NCI-H345 treated with DMSO at 0.1 percent for 48 hours (cell line): ENCODE measurements at regions not wholly inside any gene's neighbourhood (a gene's known extent, or its start where the extent isn't known, plus 50 kb on each side); places are given as distances from the start of the nearest gene placed in this dataset.

Source experiments
- DNase-seq: peaks from one replicate; lab custom pipeline; 2025; ENCODE audit not compliant: unreplicated experiment; lab: John Stamatoyannopoulos, UW

GRCh38 chr12:132439333-132439904 lies 50.5 kb upstream of the FBRSL1 start:
- no peak for DNase-seq

DNA sequence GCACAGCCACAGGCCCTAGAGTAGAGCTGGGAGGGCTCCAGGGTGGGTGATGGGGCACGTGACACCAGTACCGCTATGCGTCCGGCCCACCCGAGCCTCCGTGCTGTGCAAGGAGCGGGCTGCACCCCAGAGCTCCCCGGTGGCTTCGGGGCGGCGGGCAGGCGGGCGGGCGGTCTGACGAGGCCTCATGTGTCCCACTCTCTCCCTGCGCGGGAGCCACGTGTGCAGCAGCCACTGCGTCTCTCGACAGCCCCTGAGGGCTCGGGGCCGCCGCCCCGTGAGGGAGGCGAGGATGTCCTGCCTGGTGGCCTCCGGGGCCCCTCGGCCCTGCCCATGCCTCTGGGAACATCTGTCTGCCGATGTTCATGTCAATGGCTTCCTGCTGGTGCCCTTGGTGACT lies 51.2 kb upstream of the FBRSL1 start:
- no peak for DNase-seq

DNA sequence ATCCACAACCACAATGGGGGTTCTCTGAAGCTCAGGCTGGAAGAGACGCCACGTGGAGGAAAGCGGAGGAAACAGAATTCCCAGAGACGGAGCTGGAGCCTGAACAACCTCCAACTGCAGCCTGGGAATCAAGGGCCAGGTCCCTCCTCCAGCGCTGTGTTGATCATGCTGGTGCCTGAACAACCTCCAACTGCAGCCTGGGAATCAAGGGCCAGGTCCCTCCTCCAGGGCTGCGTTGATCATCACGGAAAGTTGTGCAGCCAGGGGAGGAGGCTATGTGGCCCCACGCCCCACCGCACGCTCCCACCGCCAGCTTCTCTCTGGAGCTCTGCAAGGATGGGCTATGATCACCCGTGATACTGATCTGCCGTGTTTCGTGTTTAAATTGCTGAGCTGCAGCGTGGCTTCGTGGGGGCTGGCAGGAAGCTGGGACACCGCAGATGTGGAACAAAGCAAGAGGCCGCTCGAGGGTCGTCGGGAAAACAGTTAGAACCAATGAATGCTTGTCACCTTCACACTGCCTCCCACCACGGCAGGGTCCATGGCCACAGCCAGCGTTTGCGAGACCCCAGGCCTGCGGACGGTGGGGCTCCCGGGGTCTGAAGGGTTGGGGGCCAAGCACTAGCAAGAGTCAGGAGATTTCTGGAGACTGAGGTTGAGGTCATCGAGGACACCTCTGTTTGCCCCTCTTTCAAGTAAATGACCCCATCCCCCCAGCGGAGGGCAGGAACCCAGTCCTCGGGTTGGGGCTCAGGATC lies 51.8 kb upstream of the FBRSL1 start:
- no peak for DNase-seq

DNA sequence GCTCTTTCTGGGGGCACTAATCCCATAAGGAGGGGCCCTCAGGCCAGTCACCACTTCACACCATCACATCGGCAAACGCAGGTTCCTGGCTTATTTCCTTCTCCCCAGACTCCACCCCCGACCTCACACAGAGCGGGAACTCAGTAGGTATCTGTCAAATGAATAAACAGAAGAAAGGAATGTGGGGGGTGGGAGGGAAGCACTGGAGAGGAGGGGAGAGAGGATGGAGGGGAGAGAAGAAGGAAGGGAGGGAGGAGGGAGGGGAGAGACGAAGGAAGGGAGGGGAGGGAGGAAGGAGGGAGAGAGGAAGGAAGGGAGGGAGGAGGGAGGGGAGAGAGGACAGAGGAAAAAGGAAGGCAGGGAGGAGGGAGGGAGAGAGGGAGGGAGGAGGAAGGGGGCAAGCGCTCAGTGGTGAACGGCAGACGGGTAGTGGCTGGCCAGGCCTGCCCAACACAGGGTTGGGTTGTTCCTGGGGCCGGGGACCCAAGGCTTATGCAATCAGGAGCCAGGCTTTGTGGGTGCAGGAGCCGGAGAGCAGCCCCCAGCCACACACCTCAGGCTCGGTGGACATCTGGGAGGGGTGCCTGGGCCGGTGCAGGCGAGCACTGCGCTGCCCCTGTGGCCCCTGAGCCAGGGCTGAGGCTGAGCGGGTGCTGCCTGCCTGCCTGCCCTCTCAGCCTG lies 52.6 kb upstream of the FBRSL1 start:
- no peak for DNase-seq

DNA sequence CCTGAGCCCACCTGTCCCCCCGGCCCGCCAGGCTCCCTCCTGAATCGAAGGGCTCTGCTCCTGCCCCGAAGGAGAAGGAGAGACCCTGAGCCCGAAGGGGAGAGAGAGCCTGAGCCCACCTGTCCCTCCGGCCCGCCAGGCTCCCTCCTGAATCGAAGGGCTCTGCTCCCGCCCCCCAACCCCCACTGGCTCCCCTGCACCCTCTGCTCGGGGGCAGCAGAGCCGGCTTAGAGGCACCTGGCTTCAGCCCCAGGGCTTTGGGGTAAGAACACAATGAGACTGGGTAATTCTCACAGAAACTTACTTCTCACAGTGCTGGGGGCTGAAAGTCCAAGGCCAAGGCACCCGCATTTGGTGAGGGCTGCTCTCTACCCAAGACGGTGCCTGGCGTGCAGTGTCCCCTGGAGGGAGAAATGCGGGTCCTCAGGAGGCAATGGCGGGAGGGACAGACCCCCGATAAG lies 53.1 kb upstream of the FBRSL1 start:
- no peak for DNase-seq

DNA sequence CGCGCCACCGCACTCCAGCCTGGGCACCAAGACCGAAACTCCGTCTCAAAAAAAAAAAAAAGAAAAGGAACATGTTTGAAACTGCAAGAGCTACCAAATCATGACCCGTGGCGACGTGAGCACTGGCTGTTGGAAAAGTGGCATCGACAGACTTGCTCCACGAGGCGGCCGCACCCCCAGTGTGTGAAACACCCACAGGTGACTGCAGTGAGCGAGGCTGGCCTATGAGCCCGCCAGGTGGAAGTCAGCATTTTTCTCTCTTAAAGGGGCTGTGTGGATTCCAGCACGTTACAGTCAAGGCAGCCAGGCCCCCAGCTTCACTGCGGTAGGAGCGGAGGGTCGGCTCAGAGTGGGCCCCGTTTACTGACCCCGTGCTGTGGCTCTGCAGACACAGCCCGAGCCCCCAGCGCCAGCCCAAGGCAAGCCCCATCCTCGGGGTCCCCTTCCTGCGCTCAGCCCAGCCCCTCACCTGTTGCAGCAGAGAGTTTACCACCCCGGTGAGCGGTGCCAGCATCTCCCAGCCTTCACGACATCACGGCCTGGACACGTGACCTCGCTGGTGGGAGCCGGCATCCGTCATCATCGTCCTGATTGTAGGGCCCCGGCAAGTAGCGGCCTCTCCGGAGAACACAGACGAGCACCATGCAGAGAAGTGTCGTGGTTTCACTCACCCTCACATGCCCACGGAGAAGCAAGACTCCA lies 54.3 kb upstream of the FBRSL1 start:
- no peak for DNase-seq

- no peak for DNase-seq
Observed at GRCh38 chr12:132433641-132434395, 56.1 kb upstream of the FBRSL1 start.

- no peak for DNase-seq
Observed at GRCh38 chr12:132432721-132433577, 57.0 kb upstream of the FBRSL1 start.

DNA sequence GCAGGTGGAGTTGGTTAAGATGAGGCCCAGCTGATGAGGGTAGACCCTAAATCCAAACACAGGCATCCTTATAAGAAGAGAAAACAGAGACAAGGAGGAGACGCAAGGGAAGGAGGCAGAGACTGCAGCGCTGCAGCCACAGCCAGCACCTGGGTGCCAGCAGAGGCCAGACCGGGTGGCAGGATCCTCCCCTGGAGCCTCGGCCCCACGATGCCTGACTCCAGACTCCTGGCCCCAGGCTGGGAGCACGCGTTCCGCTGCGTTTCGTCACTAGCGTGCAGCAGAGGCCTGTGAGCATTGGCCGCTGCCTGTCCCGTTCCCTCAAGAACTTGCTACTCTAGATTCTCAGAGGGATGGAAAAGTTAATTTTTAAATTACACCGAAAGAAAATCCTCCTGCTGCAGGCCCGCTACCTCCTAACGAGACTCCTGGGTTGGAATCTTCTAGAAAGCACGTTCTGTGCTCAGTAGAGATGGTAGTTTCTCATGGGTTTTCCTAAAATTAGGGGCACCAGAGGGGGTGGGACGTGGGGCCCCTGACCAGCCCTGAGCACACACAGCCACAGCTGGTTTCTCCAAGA lies 57.7 kb upstream of the FBRSL1 start:
- no peak for DNase-seq

- DNase-seq: peak; percentile 24
Observed at GRCh38 chr12:132430838-132431774, 58.8 kb upstream of the FBRSL1 start.

GRCh38 chr12:132429946-132430643 lies 59.9 kb upstream of the FBRSL1 start:
- DNase-seq: peak; percentile 97

DNA sequence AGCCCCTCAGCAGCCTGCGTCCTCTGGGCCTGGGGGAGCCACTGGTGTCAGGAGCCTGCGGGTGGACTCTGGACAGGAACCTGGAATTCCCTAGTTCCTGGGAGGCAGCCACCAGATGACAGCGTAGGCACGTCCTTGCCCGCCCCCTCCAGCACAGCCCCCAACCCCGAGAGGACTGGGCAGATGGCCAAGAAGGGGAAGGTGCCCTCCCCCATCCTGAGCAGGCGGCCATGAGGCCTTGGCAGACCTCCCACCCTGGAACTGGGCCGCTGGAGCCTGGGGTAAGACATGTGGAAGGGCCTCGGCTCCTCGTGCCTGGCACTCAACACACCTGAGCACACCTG lies 60.4 kb upstream of the FBRSL1 start:
- DNase-seq: peak; percentile 63

DNA sequence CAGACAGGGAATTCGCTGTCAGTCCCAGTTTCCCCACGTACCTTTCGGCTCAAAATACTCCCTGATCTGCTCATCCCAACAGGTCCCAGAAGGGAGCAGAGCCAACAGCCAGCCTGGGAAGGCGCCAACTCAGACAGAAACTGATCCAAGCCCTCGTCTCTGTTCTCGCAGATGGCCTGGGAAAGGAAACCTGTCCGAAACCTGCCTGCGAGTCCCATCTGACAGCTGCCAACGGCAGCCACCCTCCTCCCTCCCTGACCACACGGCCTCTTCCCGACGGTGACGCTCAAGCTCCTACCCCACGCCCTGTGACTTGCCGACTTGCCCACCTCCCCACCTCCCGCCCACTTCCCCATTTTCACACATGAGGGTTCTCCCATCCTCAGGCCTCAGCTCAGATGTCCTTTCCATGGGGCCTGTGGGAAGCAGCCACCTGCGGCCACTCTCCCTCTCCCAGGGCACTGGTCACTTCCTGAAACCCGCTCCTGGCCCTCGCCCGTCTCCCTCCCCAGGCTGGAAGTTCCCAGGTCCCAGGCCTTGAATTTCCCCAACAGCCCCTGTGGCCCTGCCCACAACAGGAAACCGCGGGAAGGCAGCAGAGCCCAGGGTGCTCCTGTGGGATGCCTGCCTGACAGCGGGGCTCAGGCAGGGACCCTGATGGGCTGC lies 60.9 kb upstream of the FBRSL1 start:
- DNase-seq: no peak

DNA sequence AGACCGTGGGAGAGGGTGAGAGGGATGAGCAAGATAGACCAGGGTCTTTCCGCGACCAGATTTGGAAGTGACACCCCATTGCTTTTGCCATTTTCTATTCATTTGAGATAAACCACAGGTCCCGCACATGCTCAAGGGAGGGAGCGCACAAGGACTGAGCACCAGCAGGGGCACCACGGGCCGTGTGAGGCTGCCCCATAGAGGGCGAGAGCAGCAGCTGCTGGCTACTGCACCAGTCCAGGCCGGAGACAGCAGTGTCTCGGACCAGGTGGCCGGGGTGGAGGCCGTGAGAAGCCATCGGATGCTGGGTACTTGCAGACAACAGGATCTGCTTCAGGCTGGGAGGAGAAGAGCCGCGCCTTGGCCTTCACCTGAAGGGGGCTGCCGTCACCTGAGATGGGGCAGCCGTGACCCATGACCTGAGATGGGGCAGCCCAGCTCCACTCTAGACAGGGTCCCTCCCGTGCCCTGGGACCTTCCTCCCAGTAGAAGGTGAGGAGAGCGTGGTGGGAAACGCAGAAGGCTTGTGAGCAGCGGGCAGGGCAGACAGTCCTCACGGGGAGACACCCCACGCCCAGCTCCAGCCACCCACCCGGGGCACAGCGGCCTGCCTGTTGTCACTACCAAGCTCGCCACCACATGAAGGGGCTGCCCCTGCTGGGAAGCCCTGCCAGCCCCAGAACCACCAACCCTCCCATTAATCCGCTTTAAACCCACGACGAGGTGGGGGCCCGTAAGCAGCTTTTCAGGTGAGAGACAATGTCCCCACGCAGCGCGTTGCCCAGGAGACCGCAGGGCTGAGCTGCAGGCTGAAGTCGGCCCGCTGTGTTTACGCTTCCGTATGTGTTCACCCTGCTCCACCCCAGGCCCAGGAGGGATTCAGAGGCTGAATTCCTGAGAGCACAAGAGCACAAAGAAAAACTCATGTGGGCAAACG lies 61.7 kb upstream of the FBRSL1 start:
- peak; percentile 34 for DNase-seq

- no peak for DNase-seq
Observed at GRCh38 chr12:132427174-132427768, 62.7 kb upstream of the FBRSL1 start.
